Nephron (organoid): ENCODE measurements at regions not wholly inside any gene's neighbourhood (a gene's known extent, or its start where the extent isn't known, plus 50 kb on each side); places are given as distances from the start of the nearest gene placed in this dataset.
"Not testable (repeated sequence)": the region's sequence is repeated elsewhere in the genome, so short reads cannot be mapped to it uniquely, and the experiment has no call there.

Source experiments
- H3K27ac Mint-ChIP-seq, 3 experiments: 2 replicates each; pipeline ENCODE4 v1.8.0; 2020; ENCODE audit warnings: mixed read lengths in 3 of 3, mild to moderate bottlenecking in 2 of 3, moderate library complexity in 1 of 3
- H3K27me3 Mint-ChIP-seq: 2 replicates; pipeline ENCODE4 v1.8.0; 2021; ENCODE audit warnings: low read depth, mild to moderate bottlenecking, moderate library complexity, mixed read lengths
- H3K36me3 Mint-ChIP-seq: 2 replicates; pipeline ENCODE4 v1.8.0; 2020; ENCODE audit warnings: low read depth, mixed read lengths
- H3K4me1 Mint-ChIP-seq: 2 replicates; pipeline ENCODE4 v1.8.0; 2020; ENCODE audit warnings: mixed read lengths
- H3K4me3 Mint-ChIP-seq, 3 experiments: 2 replicates each; pipeline ENCODE4 v1.8.0; 2020; ENCODE audit warnings: mild to moderate bottlenecking in 3 of 3, mixed read lengths in 3 of 3, moderate library complexity in 2 of 3
- H3K9me3 Mint-ChIP-seq: 2 replicates; pipeline ENCODE4 v1.8.0; 2020; ENCODE audit warnings: mixed read lengths
- CTCF ChIP-seq, 3 experiments: fragments of 200-600 bp; sonication (generic); IDR thresholded peaks; one replicate each; pipeline ENCODE4 v1.5.0; 2021; ENCODE audit warnings: antibody characterized with exemption in 3 of 3; ENCODE audit not compliant: unreplicated experiment in 3 of 3

- Mint-ChIP-seq H3K9me3 (peaks cover 3% of the 10 kb centered on the region), H3K4me1 (peaks cover 32% of the 10 kb centered on the region), H3K27me3 (no peaks in the 10 kb centered on the region), H3K27ac (peak overlapping the region; percentile 70 to 78 (median 75)), H3K4me3 (no peak overlapping the region), H3K36me3 (no peaks in the 10 kb centered on the region)
- peak; percentile 57 to 68 (median 65) for TF ChIP-seq CTCF (IDR thresholded peaks at IDR 0.05; ENCODE audit: unreplicated experiment in 3 of 3)
Observed at GRCh38 chr11:37449146-37449545, 851.1 kb upstream of the RAG2 start.

GRCh38 chr11:37442576-37442975, 844.5 kb upstream of the RAG2 start:
- no peaks in the 10 kb centered on the region for H3K36me3 Mint-ChIP-seq
- no peak overlapping the region for H3K4me3 Mint-ChIP-seq
- TF ChIP-seq CTCF (IDR thresholded peaks at IDR 0.05; ENCODE audit: unreplicated experiment in 3 of 3), result no peak
- H3K27me3 Mint-ChIP-seq, result no peaks in the 10 kb centered on the region
- H3K9me3 Mint-ChIP-seq, result peaks cover 3% of the 10 kb centered on the region
- H3K27ac Mint-ChIP-seq, result no peak overlapping the region
- no peaks in the 10 kb centered on the region for H3K4me1 Mint-ChIP-seq

- H3K4me1 Mint-ChIP-seq, H3K27me3 Mint-ChIP-seq, H3K27ac Mint-ChIP-seq, H3K4me3 Mint-ChIP-seq: not testable (repeated sequence)
- H3K9me3 Mint-ChIP-seq, result peaks cover 43% of the 10 kb centered on the region
- peaks cover 11% of the 10 kb centered on the region for H3K36me3 Mint-ChIP-seq
Observed at GRCh38 chr11:37431633-37432230, 833.7 kb upstream of the RAG2 start.

- H3K4me3 Mint-ChIP-seq, H3K27ac Mint-ChIP-seq, H3K4me1 Mint-ChIP-seq, H3K27me3 Mint-ChIP-seq: not testable (repeated sequence)
- Mint-ChIP-seq H3K9me3 (peaks cover 46% of the 10 kb centered on the region), H3K36me3 (peaks cover 11% of the 10 kb centered on the region)
Observed at GRCh38 chr11:37430966-37431632, 833.1 kb upstream of the RAG2 start.

GRCh38 chr11:37422511-37422910, 824.5 kb upstream of the RAG2 start:
- no peak overlapping the region for H3K27ac Mint-ChIP-seq

GRCh38 chr11:37411289-37411688, 813.3 kb upstream of the RAG2 start:
- no peaks in the 10 kb centered on the region for H3K27me3 Mint-ChIP-seq
- H3K27ac Mint-ChIP-seq, result no peak overlapping the region
- peaks cover 2% of the 10 kb centered on the region for H3K9me3 Mint-ChIP-seq
- no peak for TF ChIP-seq CTCF (IDR thresholded peaks at IDR 0.05; ENCODE audit: unreplicated experiment in 3 of 3)
- H3K4me1 Mint-ChIP-seq, result peaks cover 6% of the 10 kb centered on the region
- no peaks in the 10 kb centered on the region for H3K36me3 Mint-ChIP-seq
- H3K4me3 Mint-ChIP-seq, result no peak overlapping the region

More at GRCh38 chr11:37422511-37422910, 824.5 kb upstream of the RAG2 start:
- H3K4me3 Mint-ChIP-seq, result no peak overlapping the region
- H3K9me3 Mint-ChIP-seq, result peaks cover 41% of the 10 kb centered on the region
- H3K27me3 Mint-ChIP-seq, result no peaks in the 10 kb centered on the region
- H3K4me1 Mint-ChIP-seq, result no peaks in the 10 kb centered on the region
- no peak for TF ChIP-seq CTCF (IDR thresholded peaks at IDR 0.05; ENCODE audit: unreplicated experiment in 3 of 3)
- H3K36me3 Mint-ChIP-seq, result peaks cover 4% of the 10 kb centered on the region

DNA sequence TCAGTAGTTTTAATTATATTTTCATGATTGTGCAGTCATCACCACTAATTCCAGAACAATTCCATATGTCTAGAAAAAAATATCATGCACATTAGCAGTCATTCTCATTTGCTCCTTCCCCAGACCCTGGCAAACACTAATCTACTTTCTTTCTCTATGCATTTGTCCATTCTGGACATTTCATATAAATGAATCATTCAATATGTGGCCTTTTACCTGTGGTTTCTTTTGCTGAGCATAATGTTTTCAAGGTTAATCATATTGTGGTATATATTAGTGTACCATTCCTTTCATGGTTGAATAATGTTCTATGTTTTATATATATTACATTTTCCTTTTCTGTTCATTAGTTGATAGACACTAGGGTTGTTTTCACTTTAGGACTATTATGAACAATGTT, 811.1 kb upstream of the RAG2 start:
- no peak for TF ChIP-seq CTCF (IDR thresholded peaks at IDR 0.05; ENCODE audit: unreplicated experiment in 3 of 3)
- no peaks in the 10 kb centered on the region for H3K36me3 Mint-ChIP-seq
- H3K9me3 Mint-ChIP-seq, result peaks cover 2% of the 10 kb centered on the region
- no peaks in the 10 kb centered on the region for H3K27me3 Mint-ChIP-seq
- no peak overlapping the region for H3K4me3 Mint-ChIP-seq
- peaks cover 7% of the 10 kb centered on the region for H3K4me1 Mint-ChIP-seq
- H3K27ac Mint-ChIP-seq, result no peak overlapping the region
